IgD-negative memory B cell (primary cell): ENCODE measurements at regions not wholly inside any gene's neighbourhood (a gene's known extent, or its start where the extent isn't known, plus 50 kb on each side); places are given as distances from the start of the nearest gene placed in this dataset.
A peak's percentile ranks its signal among the peaks of the same experiment; 100 is the strongest.
"Not testable (repeated sequence)": the region's sequence is repeated elsewhere in the genome, so short reads cannot be mapped to it uniquely, and the experiment has no call there.

Experiments used
- H3K27ac Mint-ChIP-seq, 3 donors: one replicate each; pipeline ENCODE4 v1.8.0; 2020 to 2022; ENCODE audit warnings: mild to moderate bottlenecking in 3 of 3, mixed read lengths in 3 of 3, moderate library complexity in 1 of 3
- H3K27me3 Mint-ChIP-seq: one replicate; pipeline ENCODE4 v1.8.0; 2021; ENCODE audit warnings: mixed read lengths
- H3K36me3 Mint-ChIP-seq: one replicate; pipeline ENCODE4 v1.8.0; 2020; ENCODE audit warnings: mild to moderate bottlenecking, mixed read lengths
- H3K4me1 Mint-ChIP-seq, 3 donors: one replicate each; pipeline ENCODE4 v1.8.0; 2020 to 2022; ENCODE audit warnings: mixed read lengths in 3 of 3, mild to moderate bottlenecking in 1 of 3
- H3K4me3 Mint-ChIP-seq, 4 donors: one replicate each; pipeline ENCODE4 v1.8.0; 2020 to 2022; ENCODE audit warnings: mild to moderate bottlenecking in 4 of 4, mixed read lengths in 4 of 4, moderate library complexity in 3 of 4
- H3K9me3 Mint-ChIP-seq, 3 donors: one replicate each; pipeline ENCODE4 v1.8.0; 2020 to 2021; ENCODE audit warnings: mixed read lengths in 3 of 3, mild to moderate bottlenecking in 1 of 3

GRCh38 chr17:21823643-21824042, 131.3 kb downstream of the KCNJ18 start:
- no peaks in the 10 kb centered on the region for H3K4me1 Mint-ChIP-seq
- peaks cover 0 to 2% (median 0%) of the 10 kb centered on the region in 3 donors for H3K9me3 Mint-ChIP-seq
- H3K36me3 Mint-ChIP-seq: no peaks in the 10 kb centered on the region
- H3K4me3 Mint-ChIP-seq: no peak overlapping the region
- H3K27me3 Mint-ChIP-seq: no peaks in the 10 kb centered on the region
- H3K27ac Mint-ChIP-seq: no peak overlapping the region

DNA sequence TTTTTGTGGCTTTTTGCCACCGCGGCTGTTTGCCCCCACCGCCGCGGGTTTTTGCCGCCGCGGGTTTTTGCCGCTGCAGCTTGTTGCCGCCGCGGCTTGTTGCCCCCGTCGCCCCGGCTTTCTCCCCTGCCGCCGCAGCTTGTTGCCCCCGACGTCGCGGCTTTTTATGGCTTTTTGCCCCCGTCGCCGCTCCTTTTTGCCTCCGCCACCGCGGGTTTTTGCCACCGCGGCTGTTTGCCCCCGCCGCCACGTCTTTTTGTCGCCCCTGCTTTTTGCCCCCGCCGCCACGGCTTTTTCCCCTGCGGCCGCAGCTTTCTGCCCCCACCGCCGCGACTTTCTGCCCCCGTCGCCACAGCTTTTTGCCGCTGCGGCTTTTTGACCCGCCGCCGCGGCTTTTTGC, 149.5 kb downstream of the KCNJ18 start:
- no peak overlapping the region for H3K27ac Mint-ChIP-seq
- peak overlapping the region in 1 of 4 donors; percentile 22 for H3K4me3 Mint-ChIP-seq
- peaks cover 3% of the 10 kb centered on the region for H3K27me3 Mint-ChIP-seq
- no peaks in the 10 kb centered on the region for H3K36me3 Mint-ChIP-seq
- no peaks in the 10 kb centered on the region for H3K4me1 Mint-ChIP-seq
- H3K9me3 Mint-ChIP-seq: peaks cover 0 to 2% (median 2%) of the 10 kb centered on the region in 3 donors

GRCh38 chr17:21842332-21843317, 150.3 kb downstream of the KCNJ18 start:
- Mint-ChIP-seq H3K4me1 (no peaks in the 10 kb centered on the region), H3K9me3 (peaks cover 0 to 2% (median under 1%) of the 10 kb centered on the region in 3 donors), H3K4me3 (no peak overlapping the region), H3K27me3 (peaks cover 1% of the 10 kb centered on the region), H3K27ac (no peak overlapping the region), H3K36me3 (no peaks in the 10 kb centered on the region)

- Mint-ChIP-seq H3K9me3 (peaks cover 0 to 2% (median 0%) of the 10 kb centered on the region in 3 donors), H3K36me3 (no peaks in the 10 kb centered on the region), H3K4me3 (no peak overlapping the region), H3K4me1 (no peaks in the 10 kb centered on the region), H3K27me3 (peaks cover 1% of the 10 kb centered on the region), H3K27ac (no peak overlapping the region)
Observed at GRCh38 chr17:21843318-21843865, 151.1 kb downstream of the KCNJ18 start.

GRCh38 chr17:21843951-21844590, 151.7 kb downstream of the KCNJ18 start:
- no peaks in the 10 kb centered on the region for H3K36me3 Mint-ChIP-seq
- peaks cover 0 to 2% (median 0%) of the 10 kb centered on the region in 3 donors for H3K9me3 Mint-ChIP-seq
- no peak overlapping the region for H3K27ac Mint-ChIP-seq
- H3K4me1 Mint-ChIP-seq: no peaks in the 10 kb centered on the region
- no peak overlapping the region for H3K4me3 Mint-ChIP-seq
- peaks cover 1% of the 10 kb centered on the region for H3K27me3 Mint-ChIP-seq

GRCh38 chr17:21848510-21848909, 156.2 kb downstream of the KCNJ18 start:
- not testable (repeated sequence) for H3K4me1 Mint-ChIP-seq, H3K27ac Mint-ChIP-seq, H3K9me3 Mint-ChIP-seq, H3K36me3 Mint-ChIP-seq, H3K27me3 Mint-ChIP-seq
- H3K4me3 Mint-ChIP-seq: peak overlapping the region in 1 of 4 donors; percentile 63

DNA sequence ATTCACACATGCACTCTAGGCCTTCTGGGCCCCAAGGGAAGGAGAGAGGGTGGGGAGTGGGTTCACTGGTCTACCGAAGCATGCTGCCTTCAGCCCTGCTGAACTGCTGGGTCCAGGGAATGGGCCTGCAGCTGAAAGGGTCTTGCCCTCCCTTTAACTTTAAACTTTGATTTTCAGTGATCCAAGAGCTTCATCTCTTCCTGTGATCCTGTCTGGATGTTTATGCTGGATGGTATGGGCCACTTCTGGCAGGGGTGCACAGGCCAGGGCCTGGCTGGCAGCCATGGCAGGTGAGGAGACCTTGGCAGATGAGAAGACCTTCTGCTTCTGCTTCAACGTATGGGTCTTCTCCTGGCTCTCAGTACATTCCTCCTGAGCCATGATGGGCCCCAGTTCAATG, 156.7 kb downstream of the KCNJ18 start:
- H3K27ac Mint-ChIP-seq, H3K9me3 Mint-ChIP-seq, H3K36me3 Mint-ChIP-seq, H3K4me1 Mint-ChIP-seq, H3K27me3 Mint-ChIP-seq: not testable (repeated sequence)
- peak overlapping the region in 1 of 4 donors; percentile 63 for H3K4me3 Mint-ChIP-seq

DNA sequence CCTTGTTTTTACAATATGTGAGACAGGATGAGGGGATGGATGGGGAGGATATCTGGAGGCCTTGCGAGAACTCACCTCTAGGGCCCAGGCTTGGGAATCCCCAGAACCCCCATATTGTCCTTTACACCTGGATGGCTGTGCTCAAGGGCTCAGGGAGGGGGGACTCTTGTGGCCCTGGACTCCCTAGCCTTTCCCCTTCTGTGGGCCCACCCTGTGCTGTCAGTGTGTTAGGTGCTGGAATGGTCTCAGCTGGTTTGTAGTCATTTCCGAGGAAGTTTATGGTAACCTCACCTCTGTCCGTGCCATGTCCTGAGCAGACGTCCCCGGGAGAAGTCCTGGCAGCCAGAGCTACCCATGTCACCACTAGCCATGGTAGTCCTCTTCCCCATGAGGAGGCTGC, 158.3 kb downstream of the KCNJ18 start:
- H3K27me3 Mint-ChIP-seq, H3K4me1 Mint-ChIP-seq: not testable (repeated sequence)

More for the DNA sequence above, 158.3 kb downstream of the KCNJ18 start:
- not testable (repeated sequence) for H3K36me3 Mint-ChIP-seq, H3K27ac Mint-ChIP-seq, H3K9me3 Mint-ChIP-seq, H3K4me3 Mint-ChIP-seq
